DOHH2 (cell line): ENCODE measurements at regions not wholly inside any gene's neighbourhood (a gene's known extent, or its start where the extent isn't known, plus 50 kb on each side); places are given as distances from the start of the nearest gene placed in this dataset.

Experiments used
- H3F3A ChIP-seq: fragments of 200-600 bp; sonication (generic), shearing (Covaris generic); 2 replicates; pipeline ENCODE4 v1.6.0; 2016; ENCODE audit warnings: antibody characterized with exemption, mild to moderate bottlenecking; ENCODE audit not compliant: control insufficient read depth, insufficient read depth
- H3K27ac ChIP-seq: fragments of 200-600 bp; sonication (generic); 2 replicates; pipeline ENCODE4 v1.5.1; 2014; ENCODE audit warnings: low read depth, mild to moderate bottlenecking, low read length, moderate library complexity
- H3K27me3 ChIP-seq: fragments of 200-600 bp; sonication (generic); 2 replicates; pipeline ENCODE4 v1.6.1; 2014; ENCODE audit warnings: mild to moderate bottlenecking, low read length, mixed read lengths; ENCODE audit not compliant: control insufficient read depth
- H3K36me3 ChIP-seq: fragments of 200-600 bp; sonication (generic); 2 replicates; pipeline ENCODE4 v1.6.1; 2014; ENCODE audit warnings: mild to moderate bottlenecking, low read length, moderate library complexity, mixed read lengths; ENCODE audit not compliant: control insufficient read depth
- H3K4me1 ChIP-seq: fragments of 200-600 bp; sonication (generic); 2 replicates; pipeline ENCODE4 v1.6.1; 2014; ENCODE audit warnings: mild to moderate bottlenecking, low read length, mixed read lengths; ENCODE audit not compliant: control insufficient read depth
- H3K4me2 ChIP-seq: fragments of 200-600 bp; sonication (generic); 2 replicates; pipeline ENCODE4 v1.6.0; 2014; ENCODE audit warnings: mild to moderate bottlenecking, low read length, moderate library complexity
- H3K4me3 ChIP-seq: fragments of 200-600 bp; sonication (generic); 2 replicates; pipeline ENCODE4 v1.5.1; 2014; ENCODE audit warnings: mild to moderate bottlenecking, low read length, mixed read lengths
- H3K79me2 ChIP-seq: fragments of 200-600 bp; sonication (generic); 2 replicates; pipeline ENCODE4 v1.6.1; 2014; ENCODE audit warnings: mild to moderate bottlenecking, low read length, mixed read lengths; ENCODE audit not compliant: control insufficient read depth
- H3K9me2 ChIP-seq: fragments of 200-600 bp; sonication (generic); replicated peaks from 2 replicates; pipeline ENCODE4 v1.6.1; 2014; ENCODE audit warnings: mild to moderate bottlenecking, low read length, mixed read lengths; ENCODE audit not compliant: control insufficient read depth
- H3K9me3 ChIP-seq: fragments of 200-600 bp; sonication (generic); 2 replicates; pipeline ENCODE4 v1.6.1; 2014; ENCODE audit warnings: antibody characterized with exemption, low read length, mixed read lengths; ENCODE audit not compliant: control insufficient read depth, insufficient read depth
- H4K20me1 ChIP-seq: fragments of 200-600 bp; sonication (generic); 2 replicates; pipeline ENCODE4 v1.6.0; 2014; ENCODE audit warnings: low read depth, mild to moderate bottlenecking, antibody characterized with exemption, low read length, moderate library complexity; ENCODE audit not compliant: control insufficient read depth, insufficient read depth
- CTCF ChIP-seq: fragments of 200-600 bp; sonication (generic); IDR thresholded peaks from one replicate; pipeline ENCODE4 v1.5.1; 2014; ENCODE audit warnings: antibody characterized with exemption, mild to moderate bottlenecking, low read depth, low read length; ENCODE audit not compliant: poor library complexity, severe bottlenecking
- EZH2phosphoT487 ChIP-seq: fragments of 200-600 bp; sonication (generic); IDR thresholded peaks from 2 replicates; pipeline ENCODE4 v1.6.1; 2017; ENCODE audit warnings: borderline replicate concordance, mild to moderate bottlenecking, antibody characterized with exemption, low read length, moderate library complexity, mixed read lengths

DNA sequence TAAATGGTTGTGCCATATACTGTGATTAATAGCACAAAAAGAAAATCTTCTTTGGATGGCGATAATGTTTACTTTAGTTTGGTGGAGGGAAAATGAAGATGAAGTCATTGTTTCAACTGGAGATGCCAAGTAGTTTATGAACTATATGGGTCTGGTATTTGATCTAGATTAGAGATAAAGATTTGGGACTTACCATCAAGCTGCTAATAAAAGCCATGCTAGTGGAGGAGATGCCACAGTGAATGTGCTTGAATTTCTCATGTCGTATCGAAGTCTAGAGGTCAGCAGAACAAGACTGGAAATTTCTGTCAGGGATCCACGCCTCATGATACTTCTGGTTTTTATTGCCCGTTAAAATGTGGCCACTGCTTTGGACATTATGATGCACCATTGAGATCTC, 742.0 kb downstream of the NCAM2 start:
- TF ChIP-seq EZH2phosphoT487 (no peak), CTCF (no peak)
- no peak overlapping the region for H3K4me3 ChIP-seq
- H3K36me3 ChIP-seq = no peaks in the 10 kb centered on the region
- no peaks in the 10 kb centered on the region for H3K9me3 ChIP-seq
- no peak overlapping the region for H3K4me2 ChIP-seq
- no peaks in the 10 kb centered on the region for H4K20me1 ChIP-seq
- no peaks in the 10 kb centered on the region for H3K79me2 ChIP-seq
- no peaks in the 10 kb centered on the region for H3K4me1 ChIP-seq
- no peaks in the 10 kb centered on the region for H3K27me3 ChIP-seq
- H3F3A ChIP-seq = no peaks in the 10 kb centered on the region
- no peak overlapping the region for H3K27ac ChIP-seq
- H3K9me2 ChIP-seq = no peaks in the 10 kb centered on the region

DNA sequence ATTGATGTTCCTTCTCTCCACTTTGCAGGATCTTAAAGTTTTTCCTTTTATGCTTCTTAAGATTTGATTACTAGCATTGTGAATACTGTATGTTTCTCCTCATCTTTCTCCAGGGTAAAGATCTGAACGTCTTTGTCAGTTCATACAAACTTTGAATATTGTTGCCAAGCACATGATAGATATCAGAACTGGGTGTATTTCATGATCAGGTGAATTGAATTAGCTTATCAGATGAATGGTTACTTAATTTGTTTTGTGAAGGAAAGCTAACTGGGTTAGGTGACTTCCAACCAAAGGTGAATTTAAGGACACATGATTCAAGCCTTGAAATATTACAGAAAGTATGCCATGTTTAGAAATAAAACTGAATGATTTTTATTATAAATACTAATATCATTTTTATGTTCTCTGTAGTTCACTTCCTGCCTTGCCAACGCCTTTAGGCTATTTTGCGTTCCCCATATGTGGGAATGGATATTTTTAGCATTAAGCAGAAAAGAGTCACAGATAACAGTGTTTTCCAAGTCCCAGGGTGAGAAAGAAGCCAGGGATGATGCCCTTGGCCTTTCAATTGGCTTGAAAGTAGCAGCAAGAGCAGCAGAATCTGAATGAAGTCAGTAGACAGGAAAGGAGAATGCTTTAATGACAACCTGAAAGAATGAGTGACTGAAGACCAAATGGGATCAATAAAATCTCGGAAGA, 752.1 kb downstream of the NCAM2 start:
- no peak for TF ChIP-seq CTCF
- no peak for TF ChIP-seq EZH2phosphoT487
- H3K27me3 ChIP-seq = no peaks in the 10 kb centered on the region
- no peaks in the 10 kb centered on the region for H3K9me3 ChIP-seq
- H3K79me2 ChIP-seq = no peaks in the 10 kb centered on the region
- H3K27ac ChIP-seq = no peak overlapping the region
- H3K36me3 ChIP-seq = no peaks in the 10 kb centered on the region
- no peaks in the 10 kb centered on the region for H3K9me2 ChIP-seq
- no peaks in the 10 kb centered on the region for H4K20me1 ChIP-seq
- no peak overlapping the region for H3K4me3 ChIP-seq
- H3K4me1 ChIP-seq = no peaks in the 10 kb centered on the region
- no peak overlapping the region for H3K4me2 ChIP-seq
- H3F3A ChIP-seq = no peaks in the 10 kb centered on the region

DNA sequence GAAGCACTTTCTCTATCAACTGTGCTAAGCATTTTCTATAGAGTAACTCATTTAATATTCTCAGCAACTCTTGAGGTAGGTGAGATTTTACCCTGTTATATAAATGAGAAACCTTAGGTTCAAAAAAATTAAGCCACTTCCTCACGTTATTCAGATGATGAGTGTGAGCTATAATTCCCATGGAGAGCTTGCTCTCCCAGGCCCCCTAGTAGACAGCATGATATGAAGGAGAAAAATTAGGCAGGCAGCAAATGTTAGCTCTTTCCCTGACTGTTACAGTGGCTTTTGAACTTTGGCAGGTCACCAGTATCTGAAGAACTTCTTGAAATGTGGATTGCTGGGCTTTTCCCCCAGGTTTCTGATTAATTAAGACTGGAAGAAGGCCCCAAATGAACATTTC, 753.1 kb downstream of the NCAM2 start:
- TF ChIP-seq CTCF = no peak
- TF ChIP-seq EZH2phosphoT487 = no peak
- H3K79me2 ChIP-seq = no peaks in the 10 kb centered on the region
- H3F3A ChIP-seq = no peaks in the 10 kb centered on the region
- H3K27ac ChIP-seq = no peak overlapping the region
- H3K4me2 ChIP-seq = no peak overlapping the region
- H3K4me3 ChIP-seq = no peak overlapping the region
- no peaks in the 10 kb centered on the region for H3K9me2 ChIP-seq
- H3K4me1 ChIP-seq = no peaks in the 10 kb centered on the region
- H3K36me3 ChIP-seq = no peaks in the 10 kb centered on the region
- no peaks in the 10 kb centered on the region for H3K9me3 ChIP-seq
- H3K27me3 ChIP-seq = no peaks in the 10 kb centered on the region
- no peaks in the 10 kb centered on the region for H4K20me1 ChIP-seq
